Uterus (tissue), 3 donors: ENCODE measurements at regions not wholly inside any gene's neighbourhood (a gene's known extent, or its start where the extent isn't known, plus 50 kb on each side); places are given as distances from the start of the nearest gene placed in this dataset.

Source experiments
- DNase-seq, 2 donors: peaks; one replicate each; pipeline ENCODE4 v3.0.0-alpha.2; 2019 to 2020
- H3K27ac ChIP-seq, 2 donors: fragments of 200-600 bp; sonication (generic); 1 replicate in 1 of 2; 2 replicates in 1 of 2; pipeline ENCODE4 v1.5.1; 2016 to 2018
- H3K27me3 ChIP-seq, 2 donors: fragments of 200-600 bp; sonication (generic); one replicate each; pipeline ENCODE4 v1.5.1; 2018 to 2019; ENCODE audit warnings: control low read depth in 1 of 2
- H3K36me3 ChIP-seq, 2 donors: fragments of 200-600 bp; sonication (generic); one replicate each; pipeline ENCODE4 v1.5.1; 2019; ENCODE audit warnings: control low read depth in 1 of 2
- H3K4me1 ChIP-seq, 2 donors: fragments of 200-600 bp; sonication (generic); one replicate each; pipeline ENCODE4 v1.5.1; 2018 to 2019; ENCODE audit warnings: control low read depth in 1 of 2
- H3K4me3 ChIP-seq, 2 donors: fragments of 200-600 bp; sonication (generic); 1 replicate in 1 of 2; 2 replicates in 1 of 2; pipeline ENCODE4 v1.5.1; 2018 to 2019; ENCODE audit warnings: mild to moderate bottlenecking in 1 of 2
- H3K9me3 ChIP-seq, 2 donors: fragments of 200-600 bp; sonication (generic); one replicate each; pipeline ENCODE4 v1.5.1; 2019; ENCODE audit warnings: control low read depth in 1 of 2
- CTCF ChIP-seq, 4 experiments: fragments of 200-600 bp in 2 of 4; fragments of 450-650 bp in 2 of 4; sonication (generic) in 2 of 4; IDR thresholded peaks; one replicate each; pipeline ENCODE4 v1.5.1; 2016 to 2019; ENCODE audit warnings: antibody characterized with exemption in 4 of 4, mild to moderate bottlenecking in 2 of 4, moderate library complexity in 1 of 4
- POLR2A ChIP-seq, 2 donors: fragments of 450-650 bp; IDR thresholded peaks; one replicate each; pipeline ENCODE4 v1.6.1; 2016; ENCODE audit warnings: antibody characterized with exemption in 2 of 2, mild to moderate bottlenecking in 1 of 2, moderate library complexity in 1 of 2
- intact Hi-C: fragments of 100-400 bp; cut with DNase I; formaldehyde crosslinking; loops from one replicate; pipeline ENCODE4 v1.15.1; 2023; ENCODE audit warnings: low total_unique reads
- donor health status: DM: yes; HTN: yes; CAD: no.

GRCh38 chr22:27207907-27208306 lies 550.5 kb downstream of the MIAT start:
- no peaks in the 10 kb centered on the region for H3K9me3 ChIP-seq
- no peak for TF ChIP-seq CTCF (IDR thresholded peaks at IDR 0.05)
- TF ChIP-seq POLR2A (IDR thresholded peaks at IDR 0.05) = no peak
- no peak overlapping the region for H3K4me3 ChIP-seq
- H3K4me1 ChIP-seq = no peaks in the 10 kb centered on the region
- no peak for DNase-seq
- no peak overlapping the region for H3K27ac ChIP-seq
- no peaks in the 10 kb centered on the region for H3K36me3 ChIP-seq
- H3K27me3 ChIP-seq = no peaks in the 10 kb centered on the region
- intact Hi-C loops = no loop called here

DNA sequence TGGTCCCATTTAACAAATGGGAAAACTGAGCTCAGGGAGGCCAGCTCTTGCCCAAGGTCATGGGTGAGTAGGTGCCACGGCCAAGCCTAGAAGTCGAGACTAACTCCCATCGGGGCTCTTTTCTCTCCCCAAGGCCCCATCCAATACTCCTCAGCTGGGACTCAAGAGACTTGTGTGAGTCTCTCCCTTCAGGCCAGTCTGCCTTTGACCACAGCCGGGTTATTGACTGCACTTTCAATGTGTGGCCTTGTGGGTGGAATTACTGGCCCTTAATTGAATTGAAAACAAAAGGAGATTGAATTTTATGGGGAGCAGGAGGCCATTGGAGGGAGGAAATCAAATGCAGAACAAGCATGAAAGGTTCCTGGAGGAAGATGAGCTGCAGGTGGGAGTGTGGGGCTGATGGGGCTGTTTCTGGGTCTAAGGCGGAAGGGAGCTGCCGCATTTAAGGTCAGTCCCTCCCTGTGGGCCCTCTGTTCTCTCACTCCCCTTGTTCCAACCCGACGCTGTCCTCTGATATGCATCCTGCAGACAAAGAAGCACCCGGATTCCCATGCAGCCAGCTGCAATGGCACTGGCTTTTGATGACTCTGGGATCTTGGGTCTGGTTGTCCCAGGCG lies 552.8 kb downstream of the MIAT start:
- H3K9me3 ChIP-seq = no peaks in the 10 kb centered on the region
- intact Hi-C loops = no loop called here
- H3K4me3 ChIP-seq = no peak overlapping the region
- H3K36me3 ChIP-seq = no peaks in the 10 kb centered on the region
- H3K27me3 ChIP-seq = no peaks in the 10 kb centered on the region
- no peaks in the 10 kb centered on the region for H3K4me1 ChIP-seq
- H3K27ac ChIP-seq = no peak overlapping the region
- no peak for DNase-seq
- TF ChIP-seq CTCF (IDR thresholded peaks at IDR 0.05) (no peak), POLR2A (IDR thresholded peaks at IDR 0.05) (no peak)

DNA sequence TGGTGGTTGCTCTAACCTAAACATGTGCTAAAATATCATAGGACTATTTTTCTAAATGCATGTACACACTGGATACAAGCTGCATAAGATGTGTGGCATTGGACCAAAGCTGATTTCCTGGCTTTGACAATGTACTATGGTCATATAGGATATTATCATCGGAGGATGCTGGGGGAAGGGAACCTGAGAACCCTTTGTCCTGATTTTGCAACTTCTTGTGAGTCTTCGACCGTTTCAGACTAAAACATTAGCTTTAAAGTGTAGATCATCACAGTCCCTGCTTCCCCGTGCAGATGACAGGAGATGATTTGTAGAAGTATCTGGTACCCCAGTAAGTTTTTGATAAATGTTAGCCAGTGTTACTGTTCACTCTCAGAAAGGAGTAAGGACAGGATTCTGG lies 554.7 kb downstream of the MIAT start:
- no peaks in the 10 kb centered on the region for H3K9me3 ChIP-seq
- intact Hi-C loops = no loop called here
- H3K36me3 ChIP-seq = no peaks in the 10 kb centered on the region
- DNase-seq = no peak
- H3K27ac ChIP-seq = peak overlapping the region; percentile 81
- no peaks in the 10 kb centered on the region for H3K4me1 ChIP-seq
- H3K4me3 ChIP-seq = no peak overlapping the region
- no peaks in the 10 kb centered on the region for H3K27me3 ChIP-seq
- no peak for TF ChIP-seq POLR2A (IDR thresholded peaks at IDR 0.05)
- no peak for TF ChIP-seq CTCF (IDR thresholded peaks at IDR 0.05)

- DNase-seq = peak; percentile 86 to 92
- H3K9me3 ChIP-seq = no peaks in the 10 kb centered on the region
- H3K4me3 ChIP-seq = no peak overlapping the region
- intact Hi-C loops = no loop called here
- H3K27ac ChIP-seq = peak overlapping the region; percentile 81
- TF ChIP-seq POLR2A (IDR thresholded peaks at IDR 0.05) (no peak), CTCF (IDR thresholded peaks at IDR 0.05) (no peak)
- H3K36me3 ChIP-seq = no peaks in the 10 kb centered on the region
- H3K4me1 ChIP-seq = no peaks in the 10 kb centered on the region
- no peaks in the 10 kb centered on the region for H3K27me3 ChIP-seq
These were observed 555.3 kb downstream of the MIAT start for GRCh38 chr22:27212617-27213177.

- no peak for TF ChIP-seq CTCF (IDR thresholded peaks at IDR 0.05)
- TF ChIP-seq POLR2A (IDR thresholded peaks at IDR 0.05) = no peak
- H3K36me3 ChIP-seq = no peaks in the 10 kb centered on the region
- peak overlapping the region; percentile 81 for H3K27ac ChIP-seq
- no peaks in the 10 kb centered on the region for H3K4me1 ChIP-seq
- intact Hi-C loops = no loop called here
- no peaks in the 10 kb centered on the region for H3K27me3 ChIP-seq
- DNase-seq = peak in 1 of 2 donors; percentile 24
- H3K9me3 ChIP-seq = no peaks in the 10 kb centered on the region
- no peak overlapping the region for H3K4me3 ChIP-seq
These were observed 555.9 kb downstream of the MIAT start for GRCh38 chr22:27213294-27213693.
